H1 (cell line): ENCODE measurements at regions not wholly inside any gene's neighbourhood (a gene's known extent, or its start where the extent isn't known, plus 50 kb on each side); places are given as distances from the start of the nearest gene placed in this dataset.

Experiments used
- CTCF ChIA-PET: fragments of 300-600 bp; sonication (Branson Sonifier 250); formaldehyde crosslinking; loops from one replicate; lab custom pipeline; 2021; ENCODE audit not compliant: partially characterized antibody; lab: Charles Lee
- POLR2A ChIA-PET: fragments of 300-600 bp; sonication (Branson Sonifier 250); formaldehyde crosslinking; loops from one replicate; lab custom pipeline; 2021; ENCODE audit warnings: inconsistent platforms; ENCODE audit not compliant: partially characterized antibody; lab: Charles Lee
- DNase-seq, 2 experiments: peaks; one replicate each; pipeline versions ENCODE4 v3.0.0 to v3.0.0-alpha.2; 2010 to 2022; ENCODE audit warnings: low spot score in 2 of 2, low read depth in 1 of 2, mixed read lengths in 1 of 2
- FAIRE-seq: peaks from 2 replicates; lab custom pipeline; 2011; peaks lifted over from hg19 to GRCh38; lab: Jason Lieb, UNC
- H2AFZ ChIP-seq: 2 replicates; pipeline ENCODE4 v1.8.1; 2012; ENCODE audit warnings: low read length, inconsistent platforms
- H2AK5ac ChIP-seq: 2 replicates; pipeline ENCODE4 v1.6.1; 2013; ENCODE audit warnings: low read depth, low read length
- H2BK120ac ChIP-seq: replicated peaks from 2 replicates; pipeline ENCODE3; 2013; ENCODE audit warnings: low read depth, low read length, inconsistent platforms
- H2BK12ac ChIP-seq: 2 replicates; pipeline ENCODE4 v1.6.1; 2013; ENCODE audit warnings: low read depth, low read length
- H2BK15ac ChIP-seq: 2 replicates; pipeline ENCODE4 v1.6.1; 2013; ENCODE audit warnings: low read length
- H2BK20ac ChIP-seq: 2 replicates; pipeline ENCODE4 v1.6.1; 2013; ENCODE audit warnings: low read length
- H2BK5ac ChIP-seq: 2 replicates; pipeline ENCODE4 v1.6.1; 2013; ENCODE audit warnings: low read depth, low read length
- H3K14ac ChIP-seq: 2 replicates; pipeline ENCODE4 v1.6.1; 2013; ENCODE audit warnings: inconsistent platforms; ENCODE audit not compliant: insufficient read length
- H3K18ac ChIP-seq: 2 replicates; pipeline ENCODE4 v1.6.1; 2013; ENCODE audit warnings: low read length; ENCODE audit errors: extremely low read depth
- H3K23ac ChIP-seq: 2 replicates; pipeline ENCODE4 v1.6.1; 2013; ENCODE audit warnings: inconsistent platforms; ENCODE audit not compliant: insufficient read length
- H3K23me2 ChIP-seq: 2 replicates; pipeline ENCODE4 v1.6.1; 2013; ENCODE audit warnings: low read depth, low read length
- H3K27ac ChIP-seq: 2 replicates; pipeline ENCODE4 v1.6.1; 2011; ENCODE audit warnings: low read depth, low read length, inconsistent platforms
- H3K27me3 ChIP-seq, 4 experiments: replicated peaks in 1 of 4; 1 replicate in 1 of 4; 2 replicates in 3 of 4; pipeline versions ENCODE4 v1.6.1 to v1.8.1; 2011 to 2013; ENCODE audit warnings: low read length in 3 of 4, mild to moderate bottlenecking in 3 of 4, inconsistent platforms in 2 of 4, mixed read lengths in 2 of 4, moderate library complexity in 1 of 4; ENCODE audit not compliant: control insufficient read depth in 3 of 4, insufficient read depth in 3 of 4; ENCODE audit errors: extremely low read depth in 1 of 4
- H3K36me3 ChIP-seq, 4 experiments: 2 replicates each; pipeline versions ENCODE4 v1.6.1 to v1.8.1; 2011 to 2013; ENCODE audit warnings: mild to moderate bottlenecking in 4 of 4, low read length in 3 of 4, moderate library complexity in 2 of 4, control low read depth in 1 of 4, inconsistent platforms in 1 of 4; ENCODE audit not compliant: insufficient read depth in 4 of 4, control insufficient read depth in 2 of 4
- H3K4ac ChIP-seq: replicated peaks from 2 replicates; pipeline ENCODE3; 2013; ENCODE audit warnings: low read length, low read depth, mixed read lengths, inconsistent platforms; ENCODE audit not compliant: insufficient read length
- H3K4me1 ChIP-seq, 4 experiments: replicated peaks in 1 of 4; 1 replicate in 1 of 4; 2 replicates in 3 of 4; pipeline versions ENCODE4 v1.6.1 to v1.8.1; 2011 to 2013; ENCODE audit warnings: low read length in 3 of 4, inconsistent platforms in 2 of 4, mixed read lengths in 1 of 4; ENCODE audit not compliant: insufficient read depth in 4 of 4, control insufficient read depth in 3 of 4
- H3K4me2 ChIP-seq, 2 experiments: 2 replicates each; pipeline versions ENCODE4 v1.6.1 to v1.8.1; 2011 to 2013; ENCODE audit warnings: low read depth in 2 of 2, low read length in 2 of 2, control low read depth in 1 of 2, inconsistent platforms in 1 of 2, mild to moderate bottlenecking in 1 of 2; ENCODE audit not compliant: insufficient read depth in 1 of 2
- H3K4me3 ChIP-seq, 4 experiments: fragments of 200-600, 300-600 bp in 1 of 4; sonication (generic), shearing (Covaris generic), sonication (Bioruptor Twin) in 1 of 4; 2 replicates each; pipeline versions ENCODE4 v1.5.1 to v1.8.1; 2011 to 2016; ENCODE audit warnings: low read length in 4 of 4, low read depth in 3 of 4, control low read depth in 2 of 4, inconsistent platforms in 2 of 4, mild to moderate bottlenecking in 2 of 4, mixed read lengths in 1 of 4, moderate library complexity in 1 of 4; ENCODE audit not compliant: insufficient read depth in 2 of 4; ENCODE audit errors: extremely low read depth in 1 of 4
- H3K56ac ChIP-seq: replicated peaks from 2 replicates; pipeline ENCODE3; 2013; ENCODE audit warnings: low read depth, mild to moderate bottlenecking, mixed read lengths, low read length, inconsistent platforms; ENCODE audit not compliant: insufficient read length
- H3K79me1 ChIP-seq: 2 replicates; pipeline ENCODE4 v1.6.1; 2013; ENCODE audit warnings: low read depth, low read length, control low read depth
- H3K79me2 ChIP-seq, 2 experiments: 2 replicates each; pipeline versions ENCODE4 v1.6.1 to v1.8.1; 2012 to 2013; ENCODE audit warnings: low read length in 2 of 2, mild to moderate bottlenecking in 2 of 2, inconsistent platforms in 1 of 2; ENCODE audit not compliant: insufficient read depth in 2 of 2, control insufficient read depth in 1 of 2
- H3K9ac ChIP-seq, 4 experiments: replicated peaks in 1 of 4; 1 replicate in 1 of 4; 2 replicates in 3 of 4; pipeline versions ENCODE4 v1.6.1 to v1.8.1; 2011 to 2013; ENCODE audit warnings: low read depth in 3 of 4, low read length in 3 of 4, control low read depth in 2 of 4, mild to moderate bottlenecking in 2 of 4, moderate library complexity in 2 of 4, inconsistent platforms in 1 of 4; ENCODE audit errors: extremely low read depth in 1 of 4
- H3K9me3 ChIP-seq, 2 experiments: 2 replicates each; pipeline versions ENCODE4 v1.6.1 to v1.8.1; 2012 to 2013; ENCODE audit warnings: mild to moderate bottlenecking in 2 of 2, moderate library complexity in 2 of 2, control low read depth in 1 of 2, inconsistent platforms in 1 of 2, low read depth in 1 of 2, low read length in 1 of 2, mixed read lengths in 1 of 2; ENCODE audit not compliant: insufficient read depth in 2 of 2
- H4K20me1 ChIP-seq, 2 experiments: replicated peaks in 1 of 2; 2 replicates each; pipeline versions ENCODE3 to v1.8.1; 2011 to 2013; ENCODE audit warnings: inconsistent platforms in 2 of 2, low read length in 2 of 2, mild to moderate bottlenecking in 1 of 2; ENCODE audit not compliant: insufficient read depth in 2 of 2, control insufficient read depth in 1 of 2
- H4K5ac ChIP-seq: 2 replicates; pipeline ENCODE4 v1.6.1; 2013; ENCODE audit warnings: low read length, low read depth, mixed read lengths, inconsistent platforms; ENCODE audit not compliant: insufficient read length
- H4K8ac ChIP-seq: 2 replicates; pipeline ENCODE4 v1.8.0; 2013; ENCODE audit warnings: mild to moderate bottlenecking, moderate library complexity, low read length, inconsistent platforms; ENCODE audit not compliant: insufficient read depth; ENCODE audit errors: extremely low read depth
- H4K91ac ChIP-seq: replicated peaks from 2 replicates; pipeline ENCODE3; 2013; ENCODE audit warnings: low read length, mixed read lengths, inconsistent platforms; ENCODE audit not compliant: insufficient read length
- HDAC6 ChIP-seq: IDR thresholded peaks from one replicate; pipeline ENCODE4 v1.7.1; 2012; ENCODE audit warnings: low read depth, mild to moderate bottlenecking, inconsistent platforms, low read length, moderate library complexity
- KDM5A ChIP-seq: fragments of 200-600 bp; IDR thresholded peaks from 2 replicates; pipeline ENCODE4 v1.7.1; 2012; ENCODE audit warnings: mild to moderate bottlenecking, low read length, inconsistent platforms, mixed read lengths
- MAFK ChIP-seq: IDR thresholded peaks from 2 replicates; pipeline ENCODE4 v1.6.1; 2012; ENCODE audit warnings: low read depth, mild to moderate bottlenecking, improper control_type of control experiment, low read length
- SIRT6 ChIP-seq: IDR thresholded peaks from one replicate; pipeline ENCODE4 v1.7.1; 2012; ENCODE audit warnings: low read length, inconsistent platforms
- SP2 ChIP-seq: IDR thresholded peaks from 2 replicates; pipeline ENCODE4 v1.6.1; 2012; ENCODE audit warnings: mild to moderate bottlenecking, low read length, inconsistent platforms
- SP4 ChIP-seq: IDR thresholded peaks from 2 replicates; pipeline ENCODE4 v1.6.1; 2012; ENCODE audit warnings: low read length, inconsistent platforms
- SRF ChIP-seq: IDR thresholded peaks from 2 replicates; pipeline ENCODE4 v1.6.1; 2011; ENCODE audit warnings: mild to moderate bottlenecking, low read depth, low read length, moderate library complexity
- WGBS, 2 experiments: shearing (Covaris generic) in 1 of 2; methylation state at CpG; one replicate each; pipeline versions ENCODE4 v1.1.6 to v1.1.7; 2013 to 2015; ENCODE audit warnings: low lambda C conversion rate in 2 of 2, mixed read lengths in 2 of 2, inconsistent platforms in 1 of 2, low coverage in 1 of 2, missing lambda C conversion rate in 1 of 2; ENCODE audit not compliant: insufficient replicate concordance in 2 of 2, insufficient coverage in 1 of 2, insufficient read length in 1 of 2; ENCODE audit errors: extremely low coverage in 1 of 2, missing lambda C conversion rate in 1 of 2; 5-methylcytosine and 5-hydroxymethylcytosine counted together
- TF ChIP-seq, protein P1 (sequence below): IDR thresholded peaks from 2 replicates; pipeline ENCODE4 v1.6.1; 2012; ENCODE audit warnings: inconsistent platforms

DNA sequence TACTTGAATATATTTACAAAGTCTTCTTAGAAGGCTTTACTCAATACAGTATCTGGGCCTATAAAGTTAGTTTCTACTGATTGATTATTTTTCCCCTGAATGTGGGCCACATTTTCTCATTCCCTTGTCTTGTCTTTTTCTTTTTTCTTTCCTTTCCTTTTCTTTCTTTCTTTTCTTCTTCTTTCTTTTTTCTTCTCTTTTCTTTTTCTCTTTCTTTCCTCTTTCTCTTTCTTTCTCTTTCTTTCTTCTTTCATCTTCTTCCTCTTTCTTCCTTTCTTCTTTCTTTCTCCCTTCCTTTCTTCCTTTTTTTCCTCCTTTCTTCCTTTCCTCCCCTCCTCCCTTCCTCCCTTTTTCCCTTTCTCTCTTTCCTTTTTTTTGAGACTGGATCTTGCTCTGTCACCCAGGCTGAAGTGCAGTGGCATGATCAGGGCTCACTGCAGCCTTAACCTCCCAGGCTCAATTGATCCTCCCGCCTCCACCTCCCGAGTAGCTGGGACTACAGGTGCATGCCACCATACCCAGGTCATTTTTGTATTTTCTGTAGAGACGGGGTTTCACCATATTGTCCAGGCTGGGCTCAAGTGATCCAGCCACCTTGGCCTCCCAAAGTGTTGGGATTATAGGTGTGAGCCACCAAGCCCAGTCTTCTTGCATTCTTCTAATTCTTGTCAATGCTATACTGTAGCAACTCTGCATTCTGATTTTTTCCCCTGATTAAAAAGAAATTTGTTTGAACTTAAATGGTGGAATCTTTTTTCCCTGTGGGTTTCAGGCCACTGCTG lies 133.1 kb upstream of the FBXO11 start:
- DNase-seq (no peak), FAIRE-seq (no peak)
- CTCF ChIA-PET: interaction anchor here (1.4 kb wide), 1 partner anchor 9 kb away, joined by 3 read pairs; no protein-coding TSS in a partner anchor
- H2AK5ac ChIP-seq: no peak overlapping the region
- H2BK5ac ChIP-seq: no peak overlapping the region
- no peak overlapping the region for H3K27ac ChIP-seq
- no peaks in the 10 kb centered on the region; a peak in 1 of 4 replicates for H3K9me3 ChIP-seq
- no peak overlapping the region for H3K14ac ChIP-seq
- H3K4ac ChIP-seq: no peak overlapping the region
- no peaks in the 10 kb centered on the region for H3K4me1 ChIP-seq
- no peak overlapping the region for H4K91ac ChIP-seq
- no peak overlapping the region for H3K23ac ChIP-seq
- no peak overlapping the region for H4K5ac ChIP-seq
- H3K18ac ChIP-seq: no peak overlapping the region
- no peak overlapping the region for H2BK12ac ChIP-seq
- no peak overlapping the region for H3K4me3 ChIP-seq
- no peaks in the 10 kb centered on the region for H4K20me1 ChIP-seq
- H3K27me3 ChIP-seq: no peaks in the 10 kb centered on the region
- H3K79me2 ChIP-seq: no peaks in the 10 kb centered on the region
- H3K4me2 ChIP-seq: no peak overlapping the region
- H4K8ac ChIP-seq: no peak overlapping the region
- no peaks in the 10 kb centered on the region for H3K23me2 ChIP-seq
- no peak overlapping the region for H2BK15ac ChIP-seq
- no peak overlapping the region for H2AFZ ChIP-seq
- H2BK120ac ChIP-seq: no peak overlapping the region
- no peaks in the 10 kb centered on the region for H3K36me3 ChIP-seq
- POLR2A ChIA-PET: no interaction called here
- H2BK20ac ChIP-seq: no peak overlapping the region
- no peak overlapping the region for H3K9ac ChIP-seq
- WGBS, 2 experiments: 100% methylated on average over 1 of the region's 3 CpGs; no CpG with 5 or more reads in 1 of the 2 experiments
- no peak overlapping the region for H3K56ac ChIP-seq
- H3K79me1 ChIP-seq: no peaks in the 10 kb centered on the region
- TF ChIP-seq SP2 (no peak), KDM5A (no peak), SIRT6 (no peak), SRF (no peak), MAFK (no peak), SP4 (no peak), HDAC6 (no peak)
- TF ChIP-seq, protein P1, sequence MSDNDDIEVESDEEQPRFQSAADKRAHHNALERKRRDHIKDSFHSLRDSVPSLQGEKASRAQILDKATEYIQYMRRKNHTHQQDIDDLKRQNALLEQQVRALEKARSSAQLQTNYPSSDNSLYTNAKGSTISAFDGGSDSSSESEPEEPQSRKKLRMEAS: no peak
